22Rv1 (cell line): ENCODE measurements at regions not wholly inside any gene's neighbourhood (a gene's known extent, or its start where the extent isn't known, plus 50 kb on each side); places are given as distances from the start of the nearest gene placed in this dataset.

Experiments used
- ZFX ChIP-seq: fragments of 450-650 bp; IDR thresholded peaks from 2 replicates; pipeline ENCODE4 v1.6.1; 2017; ENCODE audit warnings: antibody characterized with exemption, borderline replicate concordance
- TF ChIP-seq, protein P1 (sequence below): fragments of 450-650 bp; IDR thresholded peaks from 2 replicates; pipeline ENCODE4 v1.5.1; 2017; ENCODE audit warnings: mild to moderate bottlenecking

DNA sequence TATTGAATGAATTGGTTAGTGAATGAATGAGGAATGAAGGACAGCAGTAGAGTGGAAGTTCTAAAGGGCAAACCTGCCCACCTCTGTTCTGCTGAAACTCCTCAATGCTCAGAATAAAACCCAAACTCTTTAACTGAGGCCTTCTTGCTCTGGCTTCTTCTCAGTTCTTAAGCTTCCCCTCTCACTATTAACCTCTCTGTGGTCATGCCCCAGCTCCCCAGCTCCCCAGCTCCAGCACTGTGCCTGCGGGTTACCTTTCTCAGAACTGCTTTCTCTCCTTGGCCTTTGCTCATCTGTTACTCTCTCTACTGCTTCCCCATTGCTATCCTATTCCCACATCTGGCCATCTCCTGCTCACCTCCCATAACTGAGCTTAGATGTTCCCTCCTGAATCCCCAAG lies 137.4 kb downstream of the NXPE2 start:
- TF ChIP-seq ZFX = no peak
- TF ChIP-seq, protein P1, sequence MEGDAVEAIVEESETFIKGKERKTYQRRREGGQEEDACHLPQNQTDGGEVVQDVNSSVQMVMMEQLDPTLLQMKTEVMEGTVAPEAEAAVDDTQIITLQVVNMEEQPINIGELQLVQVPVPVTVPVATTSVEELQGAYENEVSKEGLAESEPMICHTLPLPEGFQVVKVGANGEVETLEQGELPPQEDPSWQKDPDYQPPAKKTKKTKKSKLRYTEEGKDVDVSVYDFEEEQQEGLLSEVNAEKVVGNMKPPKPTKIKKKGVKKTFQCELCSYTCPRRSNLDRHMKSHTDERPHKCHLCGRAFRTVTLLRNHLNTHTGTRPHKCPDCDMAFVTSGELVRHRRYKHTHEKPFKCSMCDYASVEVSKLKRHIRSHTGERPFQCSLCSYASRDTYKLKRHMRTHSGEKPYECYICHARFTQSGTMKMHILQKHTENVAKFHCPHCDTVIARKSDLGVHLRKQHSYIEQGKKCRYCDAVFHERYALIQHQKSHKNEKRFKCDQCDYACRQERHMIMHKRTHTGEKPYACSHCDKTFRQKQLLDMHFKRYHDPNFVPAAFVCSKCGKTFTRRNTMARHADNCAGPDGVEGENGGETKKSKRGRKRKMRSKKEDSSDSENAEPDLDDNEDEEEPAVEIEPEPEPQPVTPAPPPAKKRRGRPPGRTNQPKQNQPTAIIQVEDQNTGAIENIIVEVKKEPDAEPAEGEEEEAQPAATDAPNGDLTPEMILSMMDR = no peak
